Neural cell (in vitro differentiated cells): ENCODE measurements at regions not wholly inside any gene's neighbourhood (a gene's known extent, or its start where the extent isn't known, plus 50 kb on each side); places are given as distances from the start of the nearest gene placed in this dataset.
"Not testable (repeated sequence)": the region's sequence is repeated elsewhere in the genome, so short reads cannot be mapped to it uniquely, and the experiment has no call there.

Source experiments
- EP300 ChIP-seq: fragments of 450-650 bp; conservative IDR thresholded peaks from 2 replicates; pipeline ENCODE4 v1.6.1; 2014; ENCODE audit warnings: antibody characterized with exemption, mild to moderate bottlenecking, moderate library complexity; ENCODE audit not compliant: poor library complexity, severe bottlenecking
- EZH2 ChIP-seq: fragments of 200-600, 300-800 bp; shearing (Covaris generic), sonication (generic); IDR thresholded peaks from 2 replicates; pipeline ENCODE4 v1.6.1; 2014; ENCODE audit warnings: antibody characterized with exemption, low read length, borderline replicate concordance, mild to moderate bottlenecking; ENCODE audit not compliant: insufficient read depth, poor library complexity, severe bottlenecking
- POLR2AphosphoS5 ChIP-seq: IDR thresholded peaks from 2 replicates; pipeline ENCODE4 v1.6.1; 2012
- RAD21 ChIP-seq: fragments of 450-650 bp; conservative IDR thresholded peaks from 2 replicates; pipeline ENCODE4 v1.6.1; 2014; ENCODE audit warnings: antibody characterized with exemption, mild to moderate bottlenecking, moderate library complexity
- TF ChIP-seq, protein P1 (sequence below): IDR thresholded peaks from 2 replicates; pipeline ENCODE4 v1.6.1; 2012; ENCODE audit warnings: borderline replicate concordance
- TF ChIP-seq, protein P2 (sequence below): fragments of 450-650 bp; IDR thresholded peaks from 2 replicates; pipeline ENCODE4 v1.5.1; 2014; ENCODE audit warnings: antibody characterized with exemption, mild to moderate bottlenecking, moderate library complexity; ENCODE audit not compliant: poor library complexity, severe bottlenecking

DNA sequence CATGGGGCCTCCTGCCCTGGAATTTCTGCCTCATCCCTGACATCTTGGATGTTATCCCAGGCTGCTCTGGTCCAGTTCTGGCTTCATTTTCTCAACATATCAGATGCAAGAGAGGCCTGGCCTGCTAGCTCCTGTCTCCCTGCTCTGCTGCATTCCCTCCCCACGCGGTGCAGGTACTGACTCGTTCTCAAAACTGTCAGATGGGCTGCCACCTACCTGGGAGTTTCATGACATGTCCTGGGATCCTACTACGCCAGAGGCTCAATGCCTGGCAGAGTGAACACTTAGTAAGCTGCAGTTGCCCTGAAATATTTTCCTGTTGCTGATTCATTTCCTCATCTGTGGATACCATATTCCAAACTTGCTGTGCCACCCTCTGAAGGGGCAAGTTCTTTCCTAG is 126.7 kb upstream of the PLGLB2 start:
- not testable (repeated sequence) for TF ChIP-seq EP300, EZH2, POLR2AphosphoS5, RAD21
- TF ChIP-seq, protein P1, sequence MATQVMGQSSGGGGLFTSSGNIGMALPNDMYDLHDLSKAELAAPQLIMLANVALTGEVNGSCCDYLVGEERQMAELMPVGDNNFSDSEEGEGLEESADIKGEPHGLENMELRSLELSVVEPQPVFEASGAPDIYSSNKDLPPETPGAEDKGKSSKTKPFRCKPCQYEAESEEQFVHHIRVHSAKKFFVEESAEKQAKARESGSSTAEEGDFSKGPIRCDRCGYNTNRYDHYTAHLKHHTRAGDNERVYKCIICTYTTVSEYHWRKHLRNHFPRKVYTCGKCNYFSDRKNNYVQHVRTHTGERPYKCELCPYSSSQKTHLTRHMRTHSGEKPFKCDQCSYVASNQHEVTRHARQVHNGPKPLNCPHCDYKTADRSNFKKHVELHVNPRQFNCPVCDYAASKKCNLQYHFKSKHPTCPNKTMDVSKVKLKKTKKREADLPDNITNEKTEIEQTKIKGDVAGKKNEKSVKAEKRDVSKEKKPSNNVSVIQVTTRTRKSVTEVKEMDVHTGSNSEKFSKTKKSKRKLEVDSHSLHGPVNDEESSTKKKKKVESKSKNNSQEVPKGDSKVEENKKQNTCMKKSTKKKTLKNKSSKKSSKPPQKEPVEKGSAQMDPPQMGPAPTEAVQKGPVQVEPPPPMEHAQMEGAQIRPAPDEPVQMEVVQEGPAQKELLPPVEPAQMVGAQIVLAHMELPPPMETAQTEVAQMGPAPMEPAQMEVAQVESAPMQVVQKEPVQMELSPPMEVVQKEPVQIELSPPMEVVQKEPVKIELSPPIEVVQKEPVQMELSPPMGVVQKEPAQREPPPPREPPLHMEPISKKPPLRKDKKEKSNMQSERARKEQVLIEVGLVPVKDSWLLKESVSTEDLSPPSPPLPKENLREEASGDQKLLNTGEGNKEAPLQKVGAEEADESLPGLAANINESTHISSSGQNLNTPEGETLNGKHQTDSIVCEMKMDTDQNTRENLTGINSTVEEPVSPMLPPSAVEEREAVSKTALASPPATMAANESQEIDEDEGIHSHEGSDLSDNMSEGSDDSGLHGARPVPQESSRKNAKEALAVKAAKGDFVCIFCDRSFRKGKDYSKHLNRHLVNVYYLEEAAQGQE = not testable (repeated sequence)
- TF ChIP-seq, protein P2, sequence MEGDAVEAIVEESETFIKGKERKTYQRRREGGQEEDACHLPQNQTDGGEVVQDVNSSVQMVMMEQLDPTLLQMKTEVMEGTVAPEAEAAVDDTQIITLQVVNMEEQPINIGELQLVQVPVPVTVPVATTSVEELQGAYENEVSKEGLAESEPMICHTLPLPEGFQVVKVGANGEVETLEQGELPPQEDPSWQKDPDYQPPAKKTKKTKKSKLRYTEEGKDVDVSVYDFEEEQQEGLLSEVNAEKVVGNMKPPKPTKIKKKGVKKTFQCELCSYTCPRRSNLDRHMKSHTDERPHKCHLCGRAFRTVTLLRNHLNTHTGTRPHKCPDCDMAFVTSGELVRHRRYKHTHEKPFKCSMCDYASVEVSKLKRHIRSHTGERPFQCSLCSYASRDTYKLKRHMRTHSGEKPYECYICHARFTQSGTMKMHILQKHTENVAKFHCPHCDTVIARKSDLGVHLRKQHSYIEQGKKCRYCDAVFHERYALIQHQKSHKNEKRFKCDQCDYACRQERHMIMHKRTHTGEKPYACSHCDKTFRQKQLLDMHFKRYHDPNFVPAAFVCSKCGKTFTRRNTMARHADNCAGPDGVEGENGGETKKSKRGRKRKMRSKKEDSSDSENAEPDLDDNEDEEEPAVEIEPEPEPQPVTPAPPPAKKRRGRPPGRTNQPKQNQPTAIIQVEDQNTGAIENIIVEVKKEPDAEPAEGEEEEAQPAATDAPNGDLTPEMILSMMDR = not testable (repeated sequence)
